H1 (cell line): ENCODE measurements at regions not wholly inside any gene's neighbourhood (a gene's known extent, or its start where the extent isn't known, plus 50 kb on each side); places are given as distances from the start of the nearest gene placed in this dataset.

Source experiments
- ASH2L ChIP-seq: fragments of 200-600, 300-600 bp; sonication (generic); IDR thresholded peaks from one replicate; pipeline ENCODE4 v1.7.1; 2017; ENCODE audit warnings: low read length
- CTBP2 ChIP-seq: IDR thresholded peaks from 2 replicates; pipeline ENCODE4 v1.7.0; 2011; ENCODE audit warnings: borderline replicate concordance, mild to moderate bottlenecking, moderate library complexity, mixed read lengths, low read length; ENCODE audit not compliant: insufficient read depth, insufficient read length
- EP300 ChIP-seq, 2 experiments: IDR thresholded peaks; 1 replicate in 1 of 2; 2 replicates in 1 of 2; pipeline ENCODE4 v1.6.1; 2011 to 2012; ENCODE audit warnings: low read depth in 2 of 2, low read length in 2 of 2, mild to moderate bottlenecking in 2 of 2, borderline replicate concordance in 1 of 2, inconsistent platforms in 1 of 2, moderate library complexity in 1 of 2
- HDAC2 ChIP-seq, 2 experiments: fragments of 300-600 bp in 1 of 2; sonication (generic) in 1 of 2; IDR thresholded peaks; 2 replicates each; pipeline ENCODE4 v1.6.1; 2011 to 2012; ENCODE audit warnings: low read depth in 2 of 2, low read length in 2 of 2, mild to moderate bottlenecking in 2 of 2, moderate library complexity in 2 of 2, borderline replicate concordance in 1 of 2, inconsistent platforms in 1 of 2
- HDAC6 ChIP-seq: IDR thresholded peaks from one replicate; pipeline ENCODE4 v1.7.1; 2012; ENCODE audit warnings: low read depth, mild to moderate bottlenecking, inconsistent platforms, low read length, moderate library complexity
- TF ChIP-seq, protein P1 (sequence below): fragments of 300-600 bp; sonication (generic); IDR thresholded peaks from 2 replicates; pipeline ENCODE4 v1.7.1; 2012; ENCODE audit warnings: low read length, moderate library complexity, mild to moderate bottlenecking, inconsistent platforms; ENCODE audit not compliant: insufficient replicate concordance
- TF ChIP-seq, protein P2 (sequence below): IDR thresholded peaks from 2 replicates; pipeline ENCODE4 v1.6.1; 2011; ENCODE audit warnings: low read length, improper control_type of control experiment

GRCh38 chr15:67940324-67940719 is 100.5 kb upstream of the RNU6-1 start (continued):
- TF ChIP-seq, protein P1, sequence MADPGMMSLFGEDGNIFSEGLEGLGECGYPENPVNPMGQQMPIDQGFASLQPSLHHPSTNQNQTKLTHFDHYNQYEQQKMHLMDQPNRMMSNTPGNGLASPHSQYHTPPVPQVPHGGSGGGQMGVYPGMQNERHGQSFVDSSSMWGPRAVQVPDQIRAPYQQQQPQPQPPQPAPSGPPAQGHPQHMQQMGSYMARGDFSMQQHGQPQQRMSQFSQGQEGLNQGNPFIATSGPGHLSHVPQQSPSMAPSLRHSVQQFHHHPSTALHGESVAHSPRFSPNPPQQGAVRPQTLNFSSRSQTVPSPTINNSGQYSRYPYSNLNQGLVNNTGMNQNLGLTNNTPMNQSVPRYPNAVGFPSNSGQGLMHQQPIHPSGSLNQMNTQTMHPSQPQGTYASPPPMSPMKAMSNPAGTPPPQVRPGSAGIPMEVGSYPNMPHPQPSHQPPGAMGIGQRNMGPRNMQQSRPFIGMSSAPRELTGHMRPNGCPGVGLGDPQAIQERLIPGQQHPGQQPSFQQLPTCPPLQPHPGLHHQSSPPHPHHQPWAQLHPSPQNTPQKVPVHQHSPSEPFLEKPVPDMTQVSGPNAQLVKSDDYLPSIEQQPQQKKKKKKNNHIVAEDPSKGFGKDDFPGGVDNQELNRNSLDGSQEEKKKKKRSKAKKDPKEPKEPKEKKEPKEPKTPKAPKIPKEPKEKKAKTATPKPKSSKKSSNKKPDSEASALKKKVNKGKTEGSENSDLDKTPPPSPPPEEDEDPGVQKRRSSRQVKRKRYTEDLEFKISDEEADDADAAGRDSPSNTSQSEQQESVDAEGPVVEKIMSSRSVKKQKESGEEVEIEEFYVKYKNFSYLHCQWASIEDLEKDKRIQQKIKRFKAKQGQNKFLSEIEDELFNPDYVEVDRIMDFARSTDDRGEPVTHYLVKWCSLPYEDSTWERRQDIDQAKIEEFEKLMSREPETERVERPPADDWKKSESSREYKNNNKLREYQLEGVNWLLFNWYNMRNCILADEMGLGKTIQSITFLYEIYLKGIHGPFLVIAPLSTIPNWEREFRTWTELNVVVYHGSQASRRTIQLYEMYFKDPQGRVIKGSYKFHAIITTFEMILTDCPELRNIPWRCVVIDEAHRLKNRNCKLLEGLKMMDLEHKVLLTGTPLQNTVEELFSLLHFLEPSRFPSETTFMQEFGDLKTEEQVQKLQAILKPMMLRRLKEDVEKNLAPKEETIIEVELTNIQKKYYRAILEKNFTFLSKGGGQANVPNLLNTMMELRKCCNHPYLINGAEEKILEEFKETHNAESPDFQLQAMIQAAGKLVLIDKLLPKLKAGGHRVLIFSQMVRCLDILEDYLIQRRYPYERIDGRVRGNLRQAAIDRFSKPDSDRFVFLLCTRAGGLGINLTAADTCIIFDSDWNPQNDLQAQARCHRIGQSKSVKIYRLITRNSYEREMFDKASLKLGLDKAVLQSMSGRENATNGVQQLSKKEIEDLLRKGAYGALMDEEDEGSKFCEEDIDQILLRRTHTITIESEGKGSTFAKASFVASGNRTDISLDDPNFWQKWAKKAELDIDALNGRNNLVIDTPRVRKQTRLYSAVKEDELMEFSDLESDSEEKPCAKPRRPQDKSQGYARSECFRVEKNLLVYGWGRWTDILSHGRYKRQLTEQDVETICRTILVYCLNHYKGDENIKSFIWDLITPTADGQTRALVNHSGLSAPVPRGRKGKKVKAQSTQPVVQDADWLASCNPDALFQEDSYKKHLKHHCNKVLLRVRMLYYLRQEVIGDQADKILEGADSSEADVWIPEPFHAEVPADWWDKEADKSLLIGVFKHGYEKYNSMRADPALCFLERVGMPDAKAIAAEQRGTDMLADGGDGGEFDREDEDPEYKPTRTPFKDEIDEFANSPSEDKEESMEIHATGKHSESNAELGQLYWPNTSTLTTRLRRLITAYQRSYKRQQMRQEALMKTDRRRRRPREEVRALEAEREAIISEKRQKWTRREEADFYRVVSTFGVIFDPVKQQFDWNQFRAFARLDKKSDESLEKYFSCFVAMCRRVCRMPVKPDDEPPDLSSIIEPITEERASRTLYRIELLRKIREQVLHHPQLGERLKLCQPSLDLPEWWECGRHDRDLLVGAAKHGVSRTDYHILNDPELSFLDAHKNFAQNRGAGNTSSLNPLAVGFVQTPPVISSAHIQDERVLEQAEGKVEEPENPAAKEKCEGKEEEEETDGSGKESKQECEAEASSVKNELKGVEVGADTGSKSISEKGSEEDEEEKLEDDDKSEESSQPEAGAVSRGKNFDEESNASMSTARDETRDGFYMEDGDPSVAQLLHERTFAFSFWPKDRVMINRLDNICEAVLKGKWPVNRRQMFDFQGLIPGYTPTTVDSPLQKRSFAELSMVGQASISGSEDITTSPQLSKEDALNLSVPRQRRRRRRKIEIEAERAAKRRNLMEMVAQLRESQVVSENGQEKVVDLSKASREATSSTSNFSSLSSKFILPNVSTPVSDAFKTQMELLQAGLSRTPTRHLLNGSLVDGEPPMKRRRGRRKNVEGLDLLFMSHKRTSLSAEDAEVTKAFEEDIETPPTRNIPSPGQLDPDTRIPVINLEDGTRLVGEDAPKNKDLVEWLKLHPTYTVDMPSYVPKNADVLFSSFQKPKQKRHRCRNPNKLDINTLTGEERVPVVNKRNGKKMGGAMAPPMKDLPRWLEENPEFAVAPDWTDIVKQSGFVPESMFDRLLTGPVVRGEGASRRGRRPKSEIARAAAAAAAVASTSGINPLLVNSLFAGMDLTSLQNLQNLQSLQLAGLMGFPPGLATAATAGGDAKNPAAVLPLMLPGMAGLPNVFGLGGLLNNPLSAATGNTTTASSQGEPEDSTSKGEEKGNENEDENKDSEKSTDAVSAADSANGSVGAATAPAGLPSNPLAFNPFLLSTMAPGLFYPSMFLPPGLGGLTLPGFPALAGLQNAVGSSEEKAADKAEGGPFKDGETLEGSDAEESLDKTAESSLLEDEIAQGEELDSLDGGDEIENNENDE: no peak
- TF ChIP-seq, protein P2, sequence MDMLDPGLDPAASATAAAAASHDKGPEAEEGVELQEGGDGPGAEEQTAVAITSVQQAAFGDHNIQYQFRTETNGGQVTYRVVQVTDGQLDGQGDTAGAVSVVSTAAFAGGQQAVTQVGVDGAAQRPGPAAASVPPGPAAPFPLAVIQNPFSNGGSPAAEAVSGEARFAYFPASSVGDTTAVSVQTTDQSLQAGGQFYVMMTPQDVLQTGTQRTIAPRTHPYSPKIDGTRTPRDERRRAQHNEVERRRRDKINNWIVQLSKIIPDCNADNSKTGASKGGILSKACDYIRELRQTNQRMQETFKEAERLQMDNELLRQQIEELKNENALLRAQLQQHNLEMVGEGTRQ: no peak
- TF ChIP-seq CTBP2 (no peak), HDAC6 (no peak), ASH2L (no peak), HDAC2 (IDR thresholded peaks at IDR 0.05; ENCODE audit: borderline replicate concordance in 1 of 2, low read depth in 2 of 2, low read length in 2 of 2) (no peak), EP300 (IDR thresholded peaks at IDR 0.05; ENCODE audit: borderline replicate concordance in 1 of 2, low read depth in 2 of 2, low read length in 2 of 2) (no peak)
